CD14-positive monocyte (primary cell): ENCODE measurements at regions not wholly inside any gene's neighbourhood (a gene's known extent, or its start where the extent isn't known, plus 50 kb on each side); places are given as distances from the start of the nearest gene placed in this dataset.

Experiments
- DNase-seq, 3 donors: peaks; one replicate each; pipeline ENCODE4 v3.0.0-alpha.2; 2011 to 2022
- H2AFZ ChIP-seq: 2 replicates; pipeline ENCODE4 v1.6.0; 2012; ENCODE audit warnings: mild to moderate bottlenecking, low read depth, low read length, inconsistent platforms; ENCODE audit not compliant: insufficient read depth, poor library complexity, severe bottlenecking
- H3K27ac ChIP-seq, 2 donors: 1 replicate in 1 of 2; 2 replicates in 1 of 2; pipeline ENCODE4 v1.5.1; 2012 to 2013; ENCODE audit warnings: low read length in 2 of 2, control low read depth in 1 of 2, inconsistent platforms in 1 of 2, low read depth in 1 of 2, mild to moderate bottlenecking in 1 of 2
- H3K27me3 ChIP-seq, 2 donors: one replicate each; pipeline versions ENCODE4 v1.6.0 to v1.6.1; 2011 to 2013; ENCODE audit warnings: low read length in 2 of 2; ENCODE audit not compliant: control insufficient read depth in 2 of 2, insufficient read depth in 2 of 2
- H3K36me3 ChIP-seq, 2 donors: replicated peaks in 1 of 2; 1 replicate in 1 of 2; 2 replicates in 1 of 2; pipeline versions ENCODE4 v1.5.1 to v1.6.1; 2012 to 2013; ENCODE audit warnings: low read length in 2 of 2, control low read depth in 1 of 2, inconsistent platforms in 1 of 2, mild to moderate bottlenecking in 1 of 2; ENCODE audit not compliant: insufficient read depth in 2 of 2, control insufficient read depth in 1 of 2
- H3K4me1 ChIP-seq, 2 donors: 1 replicate in 1 of 2; 2 replicates in 1 of 2; pipeline versions ENCODE4 v1.5.1 to v1.6.1; 2012 to 2013; ENCODE audit warnings: low read length in 2 of 2, control low read depth in 1 of 2, inconsistent platforms in 1 of 2, mild to moderate bottlenecking in 1 of 2, moderate library complexity in 1 of 2; ENCODE audit not compliant: insufficient read depth in 2 of 2, control insufficient read depth in 1 of 2
- H3K4me2 ChIP-seq: replicated peaks from 2 replicates; pipeline ENCODE3; 2012; ENCODE audit warnings: low read length, moderate library complexity, mild to moderate bottlenecking; ENCODE audit not compliant: poor library complexity, severe bottlenecking; ENCODE audit errors: extremely low read depth
- H3K4me3 ChIP-seq, 3 experiments: fragments of 200-600 bp in 1 of 3; sonication (generic) in 1 of 3; replicated peaks in 1 of 3; 1 replicate in 2 of 3; 2 replicates in 1 of 3; pipeline ENCODE4 v1.5.1; 2011 to 2013; ENCODE audit warnings: low read length in 3 of 3, mild to moderate bottlenecking in 3 of 3, control low read depth in 2 of 3, low read depth in 2 of 3, inconsistent platforms in 1 of 3, moderate library complexity in 1 of 3
- H3K79me2 ChIP-seq: 2 replicates; pipeline ENCODE4 v1.6.0; 2012; ENCODE audit warnings: mild to moderate bottlenecking, control low read depth, inconsistent platforms, low read length, moderate library complexity; ENCODE audit not compliant: insufficient read depth
- H3K9ac ChIP-seq: 2 replicates; pipeline ENCODE4 v1.6.0; 2017; ENCODE audit warnings: low read length, mild to moderate bottlenecking; ENCODE audit not compliant: insufficient read depth, poor library complexity, severe bottlenecking
- H3K9me3 ChIP-seq, 2 donors: replicated peaks in 1 of 2; 1 replicate in 1 of 2; 2 replicates in 1 of 2; pipeline versions ENCODE4 v1.5.1 to v1.6.1; 2012 to 2013; ENCODE audit warnings: low read length in 2 of 2, control low read depth in 1 of 2; ENCODE audit not compliant: control insufficient read depth in 1 of 2, insufficient read depth in 1 of 2
- H4K20me1 ChIP-seq: 2 replicates; pipeline ENCODE4 v1.6.0; 2012; ENCODE audit warnings: mild to moderate bottlenecking, low read length, control low read depth, moderate library complexity; ENCODE audit not compliant: insufficient read depth
- H3K27ac Mint-ChIP-seq, 7 donors: one replicate each; pipeline ENCODE4 v1.8.0; 2020; ENCODE audit warnings: mild to moderate bottlenecking in 7 of 7, mixed read lengths in 7 of 7, moderate library complexity in 6 of 7, inconsistent platforms in 2 of 7
- H3K27me3 Mint-ChIP-seq, 3 donors: one replicate each; pipeline ENCODE4 v1.8.0; 2021 to 2022; ENCODE audit warnings: low read depth in 3 of 3, mild to moderate bottlenecking in 3 of 3, mixed read lengths in 3 of 3, moderate library complexity in 3 of 3, inconsistent platforms in 1 of 3
- H3K36me3 Mint-ChIP-seq, 2 donors: one replicate each; pipeline ENCODE4 v1.8.0; 2020; ENCODE audit warnings: mixed read lengths in 2 of 2, inconsistent platforms in 1 of 2, mild to moderate bottlenecking in 1 of 2
- H3K4me1 Mint-ChIP-seq: one replicate; pipeline ENCODE4 v1.8.0; 2020; ENCODE audit warnings: mild to moderate bottlenecking, mixed read lengths
- H3K4me3 Mint-ChIP-seq, 2 donors: one replicate each; pipeline ENCODE4 v1.8.0; 2020; ENCODE audit warnings: mild to moderate bottlenecking in 2 of 2, mixed read lengths in 2 of 2, moderate library complexity in 1 of 2
- H3K9me3 Mint-ChIP-seq, 7 donors: one replicate each; pipeline ENCODE4 v1.8.0; 2020 to 2022; ENCODE audit warnings: mixed read lengths in 7 of 7, mild to moderate bottlenecking in 6 of 7, moderate library complexity in 6 of 7, inconsistent platforms in 2 of 7
- CTCF ChIP-seq: fragments of 200-600 bp; IDR thresholded peaks from one replicate; pipeline ENCODE4 v1.8.0; 2022; ENCODE audit warnings: antibody characterized with exemption, mild to moderate bottlenecking
- WGBS: methylation state at CpG from one replicate; pipeline ENCODE4 v1.1.5; 2013; ENCODE audit warnings: missing lambda C conversion rate; ENCODE audit not compliant: insufficient coverage; 5-methylcytosine and 5-hydroxymethylcytosine counted together
- intact Hi-C, 2 donors: fragments of 100-400 bp; cut with micrococcal nuclease; formaldehyde crosslinking; loops; one replicate each; pipeline versions ENCODE4 v1.15.0 to v1.15.1; 2023

DNA sequence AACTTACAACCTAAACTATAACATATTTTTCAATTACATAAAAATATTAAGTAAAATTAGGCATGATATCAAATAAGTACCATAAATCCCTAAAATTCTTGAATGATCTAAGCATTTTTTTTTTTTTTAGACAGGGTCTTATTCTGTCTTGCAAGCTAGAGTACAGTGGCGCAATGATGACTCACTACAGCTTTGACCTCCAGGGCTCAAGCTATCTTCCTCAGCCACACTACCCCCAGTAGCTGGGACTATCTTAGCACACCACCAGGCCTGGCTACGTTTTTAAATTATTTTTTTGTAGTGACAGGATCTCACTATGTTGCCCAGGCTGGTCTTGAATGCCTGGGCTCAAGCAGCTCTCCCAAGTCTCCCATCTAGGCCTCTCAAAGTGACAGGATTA lies 1042.3 kb downstream of the FSTL5 start:
- Mint-ChIP-seq H3K27me3 (peaks cover 0 to 4% (median 0%) of the 10 kb centered on the region in 3 donors), H3K36me3 (no peaks in the 10 kb centered on the region), H3K9me3 (peaks cover 0 to 21% (median 9%) of the 10 kb centered on the region in 7 donors), H3K27ac (peak overlapping the region in 1 of 7 donors; percentile 37), H3K4me1 (no peaks in the 10 kb centered on the region), H3K4me3 (no peak overlapping the region)
- Histone ChIP-seq H3K4me3 (no peak overlapping the region), H3K9me3 (peaks cover 12 to 17% of the 10 kb centered on the region in 2 donors), H4K20me1 (no peaks in the 10 kb centered on the region), H2AFZ (no peak overlapping the region), H3K79me2 (no peaks in the 10 kb centered on the region), H3K4me1 (no peaks in the 10 kb centered on the region), H3K9ac (no peak overlapping the region), H3K27ac (no peak overlapping the region), H3K4me2 (no peak overlapping the region), H3K36me3 (no peaks in the 10 kb centered on the region), H3K27me3 (no peaks in the 10 kb centered on the region)
- no peak for TF ChIP-seq CTCF
- DNase-seq: no peak
- WGBS: no CpG with 5 or more reads among the region's 2 CpGs
- intact Hi-C loops: no loop called here

GRCh38 chr4:161101881-161102280 lies 1061.9 kb downstream of the FSTL5 start:
- H4K20me1 ChIP-seq: no peaks in the 10 kb centered on the region
- H3K27ac Mint-ChIP-seq: no peak overlapping the region
- H3K9me3 Mint-ChIP-seq: peaks cover 0 to 5% (median 2%) of the 10 kb centered on the region in 7 donors
- H3K4me2 ChIP-seq: no peak overlapping the region
- no peaks in the 10 kb centered on the region for H3K36me3 ChIP-seq
- no peaks in the 10 kb centered on the region for H3K4me1 ChIP-seq
- H3K9ac ChIP-seq: no peak overlapping the region
- no peak for TF ChIP-seq CTCF
- no peaks in the 10 kb centered on the region for H3K9me3 ChIP-seq
- intact Hi-C loops: no loop called here
- no peak overlapping the region for H3K4me3 Mint-ChIP-seq
- no peak overlapping the region for H3K27ac ChIP-seq
- WGBS: 100% methylated on average over 1 of the region's 1 CpG
- no peaks in the 10 kb centered on the region for H3K27me3 ChIP-seq
- no peaks in the 10 kb centered on the region for H3K79me2 ChIP-seq
- peaks cover 0 to 2% (median 0%) of the 10 kb centered on the region in 3 donors for H3K27me3 Mint-ChIP-seq
- no peak for DNase-seq
- H3K4me1 Mint-ChIP-seq: no peaks in the 10 kb centered on the region
- H3K4me3 ChIP-seq: no peak overlapping the region
- H2AFZ ChIP-seq: no peak overlapping the region
- H3K36me3 Mint-ChIP-seq: no peaks in the 10 kb centered on the region
